ENCODE measurements at regions not wholly inside any gene's neighbourhood (a gene's known extent, or its start where the extent isn't known, plus 50 kb on each side); places are given as distances from the start of the nearest gene placed in this dataset.

DNA sequence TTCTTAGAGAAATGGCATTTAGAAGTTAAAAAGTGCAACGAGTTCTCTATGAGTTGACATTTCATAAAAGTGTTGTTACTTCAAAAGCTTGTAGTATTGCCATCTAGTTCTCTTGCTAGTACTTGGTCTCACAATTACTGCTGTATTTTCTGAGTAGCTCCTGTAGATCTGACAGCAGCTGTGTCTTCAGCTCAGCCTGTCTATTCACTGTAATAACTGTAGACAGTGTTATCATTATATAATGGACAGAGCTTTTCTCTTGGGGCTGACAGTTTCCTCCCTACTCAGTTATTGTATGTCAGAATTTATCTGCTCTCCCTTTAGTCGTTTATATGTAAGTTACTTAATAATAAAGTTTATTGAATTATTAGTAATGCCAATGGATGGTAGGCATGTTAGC is 388.7 kb upstream of the VSTM2A start:
- no peak overlapping the region for H3K4ac ChIP-seq (ENCODE audit: low read depth, low read length)
- no peaks in the 10 kb centered on the region for H3K27me3 ChIP-seq (ENCODE audit: control insufficient read depth, insufficient read depth, low read length)
- no peak overlapping the region for H4K5ac ChIP-seq (ENCODE audit: low read depth, low read length)
- no peak overlapping the region for H3K14ac ChIP-seq (replicated peaks; ENCODE audit: low read depth, low read length)
- WGBS, 2 experiments (ENCODE audit: extremely low coverage in 2 of 2, insufficient read length in 1 of 2) = no CpG with 5 or more reads among the region's 2 CpGs
- TF ChIP-seq RAD21 (IDR thresholded peaks at IDR 0.05; ENCODE audit: low read length) (no peak), SMC3 (IDR thresholded peaks at IDR 0.05; ENCODE audit: low read depth, low read length) (no peak), RCOR1 (IDR thresholded peaks at IDR 0.05; ENCODE audit: insufficient replicate concordance, low read length) (no peak), FOS (IDR thresholded peaks at IDR 0.05; ENCODE audit: low read depth, low read length) (no peak), MAZ (IDR thresholded peaks at IDR 0.05; ENCODE audit: borderline replicate concordance, low read depth, low read length) (no peak), CEBPB (IDR thresholded peaks at IDR 0.05; ENCODE audit: low read depth, low read length) (no peak), ELK1 (IDR thresholded peaks at IDR 0.05; ENCODE audit: borderline replicate concordance, low read depth, low read length) (no peak), BHLHE40 (IDR thresholded peaks at IDR 0.05; ENCODE audit: low read depth, low read length) (no peak), RFX5 (IDR thresholded peaks at IDR 0.05; ENCODE audit: low read depth, low read length) (no peak), POLR2A (IDR thresholded peaks at IDR 0.05; ENCODE audit: low read depth, low read length) (no peak), CTCF (conservative IDR thresholded peaks at IDR 0.05; ENCODE audit: low read depth, low read length) (no peak), USF2 (IDR thresholded peaks at IDR 0.05; ENCODE audit: low read depth, low read length) (no peak), NFE2L2 (IDR thresholded peaks at IDR 0.05; ENCODE audit: low read depth, low read length) (no peak), MXI1 (IDR thresholded peaks at IDR 0.05; ENCODE audit: borderline replicate concordance, low read depth, low read length) (no peak), MAFK (IDR thresholded peaks at IDR 0.05; ENCODE audit: low read depth, low read length) (no peak)
- ChIA-PET POLR2A (ENCODE audit: unreplicated experiment) (no interaction called here), CTCF (no interaction called here)
- H3K4me3 ChIP-seq (ENCODE audit: insufficient read depth, low read depth, low read length) = no peak overlapping the region
- H4K91ac ChIP-seq (ENCODE audit: insufficient read depth, low read depth, low read length) = no peak overlapping the region
- H3K4me1 ChIP-seq (ENCODE audit: control insufficient read depth, insufficient read depth, low read length) = no peaks in the 10 kb centered on the region
- H2AK5ac ChIP-seq (ENCODE audit: low read depth, low read length) = no peak overlapping the region
- no peak overlapping the region for H2BK120ac ChIP-seq (ENCODE audit: low read depth, low read length)
- no peak overlapping the region for H2AFZ ChIP-seq (replicated peaks; ENCODE audit: low read length, poor library complexity)
- H3K79me1 ChIP-seq (ENCODE audit: low read depth in 1 of 2, low read length in 2 of 2) = no peaks in the 10 kb centered on the region
- no peak overlapping the region for H4K8ac ChIP-seq (ENCODE audit: low read depth in 2 of 2, low read length in 2 of 2)
- H3K9me3 ChIP-seq (ENCODE audit: control insufficient read depth, insufficient read depth, low read length) = peaks cover 10% of the 10 kb centered on the region
- H2BK5ac ChIP-seq (ENCODE audit: low read depth, low read length, poor library complexity, severe bottlenecking) = no peak overlapping the region
- H3K23ac ChIP-seq (ENCODE audit: low read depth, low read length) = no peak overlapping the region
- H3K9ac ChIP-seq (ENCODE audit: low read depth, low read length) = no peak overlapping the region
- no peaks in the 10 kb centered on the region for H3K36me3 ChIP-seq (ENCODE audit: control insufficient read depth, insufficient read depth, low read length)
- no peak overlapping the region for H3K18ac ChIP-seq (ENCODE audit: low read depth, low read length)
- dilution Hi-C loops (cut with HindIII; ENCODE audit: low sequenced_read_pairs, unreplicated experiment) (no loop called here), in situ Hi-C loops (cut with MboI; ENCODE audit: low sequenced_read_pairs) (no loop called here), intact Hi-C loops (cut with micrococcal nuclease) (no loop called here)
- DNase-seq = no peak
- H2BK15ac ChIP-seq (ENCODE audit: low read depth, low read length) = no peak overlapping the region
- no peak overlapping the region for H3K4me2 ChIP-seq (ENCODE audit: low read depth, low read length)
- no peak overlapping the region for H2BK20ac ChIP-seq (ENCODE audit: low read depth, low read length)
- H3K9me1 ChIP-seq (ENCODE audit: insufficient read depth, low read length) = no peaks in the 10 kb centered on the region
- ATAC-seq (ENCODE audit: low read depth) = no peak
- no peak overlapping the region for H2AK9ac ChIP-seq (replicated peaks; ENCODE audit: low read depth, low read length, poor library complexity)
- no peaks in the 10 kb centered on the region for H4K20me1 ChIP-seq (ENCODE audit: insufficient read depth, low read length)
- no TSS peak for BruUV-seq (replicated peaks)
- no peak overlapping the region for H3K56ac ChIP-seq (ENCODE audit: extremely low read depth, insufficient read depth, low read length)
- H3K27ac ChIP-seq (ENCODE audit: insufficient read depth, low read length) = no peak overlapping the region
